Lower leg skin (tissue), 4 donors: ENCODE measurements at regions not wholly inside any gene's neighbourhood (a gene's known extent, or its start where the extent isn't known, plus 50 kb on each side); places are given as distances from the start of the nearest gene placed in this dataset.

Experiments used
- DNase-seq, 2 donors: peaks; one replicate each; pipeline ENCODE4 v3.0.0-alpha.2; 2019; ENCODE audit warnings: low spot score in 2 of 2
- H3K4me3 ChIP-seq: fragments of 200-600 bp; sonication (generic); 2 replicates; pipeline ENCODE4 v1.5.1; 2017; ENCODE audit warnings: mild to moderate bottlenecking, low read depth; ENCODE audit not compliant: poor library complexity, severe bottlenecking
- CTCF ChIP-seq, 3 donors: fragments of 450-650 bp; IDR thresholded peaks; one replicate each; pipeline ENCODE4 v1.5.1; 2016; ENCODE audit warnings: antibody characterized with exemption in 3 of 3, mild to moderate bottlenecking in 3 of 3, moderate library complexity in 2 of 3
- POLR2A ChIP-seq, 2 donors: fragments of 450-650 bp; IDR thresholded peaks; one replicate each; pipeline ENCODE4 v1.6.1; 2016 to 2017; ENCODE audit warnings: antibody characterized with exemption in 2 of 2, mild to moderate bottlenecking in 1 of 2, moderate library complexity in 1 of 2
- WGBS, 2 donors: methylation state at CpG; one replicate each; pipeline ENCODE4 v1.1.5; 2018; 5-methylcytosine and 5-hydroxymethylcytosine counted together
- intact Hi-C: fragments of 100-400 bp; cut with DNase I; formaldehyde crosslinking; loops from one replicate; pipeline ENCODE4 v1.15.0; 2023; ENCODE audit warnings: low total_unique reads

GRCh38 chr9:118553465-118553864 lies 815.8 kb downstream of the BRINP1 start:
- H3K4me3 ChIP-seq: no peak overlapping the region
- TF ChIP-seq POLR2A (IDR thresholded peaks at IDR 0.05): no peak
- no peak for TF ChIP-seq CTCF (IDR thresholded peaks at IDR 0.05)
- no peak for DNase-seq
- WGBS, 2 donors: 55 to 59% methylated on average over 1 of the region's 1 CpG
- intact Hi-C loops: no loop called here

- WGBS, 2 donors: 72 to 75% methylated on average over 7 of the region's 7 CpGs
- no peak for DNase-seq
- intact Hi-C loops: no loop called here
- TF ChIP-seq POLR2A (IDR thresholded peaks at IDR 0.05) (no peak), CTCF (IDR thresholded peaks at IDR 0.05) (no peak)
- H3K4me3 ChIP-seq: no peak overlapping the region
These were observed 814.2 kb downstream of the BRINP1 start for GRCh38 chr9:118554987-118555386.

- intact Hi-C loops: no loop called here
- no peak for TF ChIP-seq CTCF (IDR thresholded peaks at IDR 0.05)
- TF ChIP-seq POLR2A (IDR thresholded peaks at IDR 0.05): no peak
- no peak for DNase-seq
- no peak overlapping the region for H3K4me3 ChIP-seq
- 85 to 87% methylated on average over 1 of the region's 1 CpG for WGBS, 2 donors
These were observed 811.2 kb downstream of the BRINP1 start for GRCh38 chr9:118558026-118558425.

GRCh38 chr9:118558891-118559290 lies 810.3 kb downstream of the BRINP1 start:
- no peak overlapping the region for H3K4me3 ChIP-seq
- intact Hi-C loops: no loop called here
- no peak for DNase-seq
- TF ChIP-seq POLR2A (IDR thresholded peaks at IDR 0.05): no peak
- no peak for TF ChIP-seq CTCF (IDR thresholded peaks at IDR 0.05)

GRCh38 chr9:118561051-118561450 lies 808.2 kb downstream of the BRINP1 start:
- 61 to 70% methylated on average over 3 of the region's 3 CpGs for WGBS, 2 donors
- H3K4me3 ChIP-seq: no peak overlapping the region
- intact Hi-C loops: no loop called here
- DNase-seq: no peak
- no peak for TF ChIP-seq POLR2A (IDR thresholded peaks at IDR 0.05)
- TF ChIP-seq CTCF (IDR thresholded peaks at IDR 0.05): no peak

- H3K4me3 ChIP-seq: no peak overlapping the region
- 57 to 72% methylated on average over 2 of the region's 2 CpGs for WGBS, 2 donors
- DNase-seq: no peak
- TF ChIP-seq CTCF (IDR thresholded peaks at IDR 0.05): no peak
- TF ChIP-seq POLR2A (IDR thresholded peaks at IDR 0.05): no peak
- intact Hi-C loops: no loop called here
These were observed 805.6 kb downstream of the BRINP1 start for GRCh38 chr9:118563677-118564076.
